ENCODE measurements at regions not wholly inside any gene's neighbourhood (a gene's known extent, or its start where the extent isn't known, plus 50 kb on each side); places are given as distances from the start of the nearest gene placed in this dataset.

DNA sequence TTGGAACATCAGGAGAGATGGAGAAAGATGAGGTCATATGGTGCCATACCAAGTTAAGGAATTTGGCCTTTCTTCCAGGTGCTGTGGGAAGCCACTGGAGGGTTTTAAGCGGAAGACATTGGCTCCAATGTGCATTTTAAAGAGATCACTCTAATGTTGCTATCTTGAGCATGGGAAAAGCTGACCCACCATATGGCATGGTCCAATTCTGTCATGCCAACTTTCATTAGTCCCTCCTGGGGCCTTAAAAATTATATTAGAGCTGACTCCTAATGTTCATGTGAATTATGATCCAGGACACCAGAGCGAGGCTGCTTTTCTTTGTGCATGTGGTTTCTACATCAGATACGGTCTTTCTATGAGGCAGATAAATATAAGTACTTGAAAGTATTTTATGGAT is 335.0 kb upstream of the TSHZ2 start:
- Histone ChIP-seq H3K27ac (ENCODE audit: low read length) (no peak overlapping the region), H3K4me1 (ENCODE audit: control insufficient read depth, insufficient read depth, low read length) (no peaks in the 10 kb centered on the region), H3K4me3 (ENCODE audit: low read depth in 2 of 2, low read length in 2 of 2) (no peak overlapping the region), H3K9me3 (ENCODE audit: control insufficient read depth, insufficient read depth, low read depth, low read length) (no peaks in the 10 kb centered on the region), H3K36me3 (ENCODE audit: control insufficient read depth, insufficient read depth, low read length) (no peaks in the 10 kb centered on the region), H3K27me3 (ENCODE audit: control insufficient read depth, insufficient read depth, low read length) (no peaks in the 10 kb centered on the region; the same call in 1 of the 2 replicates)
- ATAC-seq (no peak), DNase-seq (ENCODE audit: low read depth, low spot score) (no peak)
- in situ Hi-C loops (cut with HindIII; ENCODE audit: low pct_unique_long_range_greater_than_20kb, low sequenced_read_pairs) (no loop called here), intact Hi-C loops (cut with micrococcal nuclease; ENCODE audit: unreplicated experiment) (no loop called here)
- no TSS peak for BruUV-seq (replicated peaks)
- ChIA-PET POLR2A (no interaction called here), CTCF (no interaction called here)
- TF ChIP-seq, protein P1, sequence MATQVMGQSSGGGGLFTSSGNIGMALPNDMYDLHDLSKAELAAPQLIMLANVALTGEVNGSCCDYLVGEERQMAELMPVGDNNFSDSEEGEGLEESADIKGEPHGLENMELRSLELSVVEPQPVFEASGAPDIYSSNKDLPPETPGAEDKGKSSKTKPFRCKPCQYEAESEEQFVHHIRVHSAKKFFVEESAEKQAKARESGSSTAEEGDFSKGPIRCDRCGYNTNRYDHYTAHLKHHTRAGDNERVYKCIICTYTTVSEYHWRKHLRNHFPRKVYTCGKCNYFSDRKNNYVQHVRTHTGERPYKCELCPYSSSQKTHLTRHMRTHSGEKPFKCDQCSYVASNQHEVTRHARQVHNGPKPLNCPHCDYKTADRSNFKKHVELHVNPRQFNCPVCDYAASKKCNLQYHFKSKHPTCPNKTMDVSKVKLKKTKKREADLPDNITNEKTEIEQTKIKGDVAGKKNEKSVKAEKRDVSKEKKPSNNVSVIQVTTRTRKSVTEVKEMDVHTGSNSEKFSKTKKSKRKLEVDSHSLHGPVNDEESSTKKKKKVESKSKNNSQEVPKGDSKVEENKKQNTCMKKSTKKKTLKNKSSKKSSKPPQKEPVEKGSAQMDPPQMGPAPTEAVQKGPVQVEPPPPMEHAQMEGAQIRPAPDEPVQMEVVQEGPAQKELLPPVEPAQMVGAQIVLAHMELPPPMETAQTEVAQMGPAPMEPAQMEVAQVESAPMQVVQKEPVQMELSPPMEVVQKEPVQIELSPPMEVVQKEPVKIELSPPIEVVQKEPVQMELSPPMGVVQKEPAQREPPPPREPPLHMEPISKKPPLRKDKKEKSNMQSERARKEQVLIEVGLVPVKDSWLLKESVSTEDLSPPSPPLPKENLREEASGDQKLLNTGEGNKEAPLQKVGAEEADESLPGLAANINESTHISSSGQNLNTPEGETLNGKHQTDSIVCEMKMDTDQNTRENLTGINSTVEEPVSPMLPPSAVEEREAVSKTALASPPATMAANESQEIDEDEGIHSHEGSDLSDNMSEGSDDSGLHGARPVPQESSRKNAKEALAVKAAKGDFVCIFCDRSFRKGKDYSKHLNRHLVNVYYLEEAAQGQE (IDR thresholded peaks at IDR 0.05; ENCODE audit: insufficient read depth in 1 of 2, low read depth in 2 of 2, low read length in 1 of 2): no peak
- TF ChIP-seq TCF7L2 (IDR thresholded peaks at IDR 0.05; ENCODE audit: low read depth, low read length): no peak
- TF ChIP-seq SIN3A (IDR thresholded peaks at IDR 0.05; ENCODE audit: borderline replicate concordance, insufficient read depth, low read depth, low read length): no peak
- no peak for TF ChIP-seq POLR2AphosphoS5 (IDR thresholded peaks at IDR 0.05; ENCODE audit: low read depth, low read length)
- no peak for TF ChIP-seq CTCF (IDR thresholded peaks at IDR 0.05)

DNA sequence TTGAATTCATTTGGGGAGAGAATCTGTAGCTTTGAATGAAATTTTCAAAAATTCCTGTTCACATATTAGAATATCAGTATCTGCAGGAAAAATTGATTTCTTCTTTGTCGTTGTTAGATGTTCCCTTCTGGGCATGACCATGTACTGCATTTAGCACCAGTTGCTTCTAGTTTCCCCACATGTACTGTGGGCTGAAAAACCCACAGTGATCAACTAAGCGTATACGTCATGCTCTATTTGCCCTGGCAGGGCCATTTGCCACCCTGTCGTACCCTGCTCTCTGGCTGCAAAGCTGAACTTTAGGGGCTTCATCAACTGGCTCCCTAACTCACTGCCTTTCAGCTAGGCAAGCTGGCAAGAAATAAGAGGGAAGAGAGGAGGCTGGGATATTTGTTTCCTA is 340.7 kb upstream of the TSHZ2 start:
- TF ChIP-seq TCF7L2 (IDR thresholded peaks at IDR 0.05; ENCODE audit: low read depth, low read length) (no peak), POLR2AphosphoS5 (IDR thresholded peaks at IDR 0.05; ENCODE audit: low read depth, low read length) (no peak), CTCF (IDR thresholded peaks at IDR 0.05) (no peak)

More for the DNA sequence above, 340.7 kb upstream of the TSHZ2 start:
- Histone ChIP-seq H3K27me3 (ENCODE audit: control insufficient read depth, insufficient read depth, low read length) (no peaks in the 10 kb centered on the region), H3K9me3 (ENCODE audit: control insufficient read depth, insufficient read depth, low read depth, low read length) (no peaks in the 10 kb centered on the region), H3K4me3 (ENCODE audit: low read depth in 2 of 2, low read length in 2 of 2) (no peak overlapping the region), H3K36me3 (ENCODE audit: control insufficient read depth, insufficient read depth, low read length) (no peaks in the 10 kb centered on the region), H3K27ac (ENCODE audit: low read length) (no peak overlapping the region), H3K4me1 (ENCODE audit: control insufficient read depth, insufficient read depth, low read length) (no peaks in the 10 kb centered on the region)
- ChIA-PET POLR2A (no interaction called here), CTCF (no interaction called here)
- DNase-seq (ENCODE audit: low read depth, low spot score): no peak
- no peak for ATAC-seq
- no TSS peak for BruUV-seq (replicated peaks)
- intact Hi-C loops (cut with micrococcal nuclease; ENCODE audit: unreplicated experiment): no loop called here
- in situ Hi-C loops (cut with HindIII; ENCODE audit: low pct_unique_long_range_greater_than_20kb, low sequenced_read_pairs): no loop called here
